ENCODE measurements at regions not wholly inside any gene's neighbourhood (a gene's known extent, or its start where the extent isn't known, plus 50 kb on each side); places are given as distances from the start of the nearest gene placed in this dataset.

GRCh38 chr6:3617681-3618311 lies 133.7 kb downstream of the PXDC1 start:
- no peaks in the 10 kb centered on the region for H3K36me3 Mint-ChIP-seq (ENCODE audit: insufficient read depth, unreplicated experiment)
- CTCF ChIA-PET = no interaction called here
- H3K27ac Mint-ChIP-seq (ENCODE audit: unreplicated experiment) = no peak overlapping the region
- Histone ChIP-seq H3K9me3 (no peaks in the 10 kb centered on the region), H3K27me3 (replicated peaks; ENCODE audit: control insufficient read depth, insufficient read depth, low read length) (no peaks in the 10 kb centered on the region), H3K4me1 (no peaks in the 10 kb centered on the region), H3K36me3 (ENCODE audit: control insufficient read depth, insufficient read depth, low read length) (no peaks in the 10 kb centered on the region), H3K4me3 (ENCODE audit: low read depth, low read length) (no peak overlapping the region)
- no peak overlapping the region for H3K4me3 Mint-ChIP-seq (ENCODE audit: unreplicated experiment)
- POLR2A ChIA-PET = no interaction called here
- no peaks in the 10 kb centered on the region for H3K9me3 Mint-ChIP-seq (ENCODE audit: unreplicated experiment)
- peaks cover 3% of the 10 kb centered on the region for H3K4me1 Mint-ChIP-seq (ENCODE audit: low read depth, unreplicated experiment)
- TF ChIP-seq, protein P1, sequence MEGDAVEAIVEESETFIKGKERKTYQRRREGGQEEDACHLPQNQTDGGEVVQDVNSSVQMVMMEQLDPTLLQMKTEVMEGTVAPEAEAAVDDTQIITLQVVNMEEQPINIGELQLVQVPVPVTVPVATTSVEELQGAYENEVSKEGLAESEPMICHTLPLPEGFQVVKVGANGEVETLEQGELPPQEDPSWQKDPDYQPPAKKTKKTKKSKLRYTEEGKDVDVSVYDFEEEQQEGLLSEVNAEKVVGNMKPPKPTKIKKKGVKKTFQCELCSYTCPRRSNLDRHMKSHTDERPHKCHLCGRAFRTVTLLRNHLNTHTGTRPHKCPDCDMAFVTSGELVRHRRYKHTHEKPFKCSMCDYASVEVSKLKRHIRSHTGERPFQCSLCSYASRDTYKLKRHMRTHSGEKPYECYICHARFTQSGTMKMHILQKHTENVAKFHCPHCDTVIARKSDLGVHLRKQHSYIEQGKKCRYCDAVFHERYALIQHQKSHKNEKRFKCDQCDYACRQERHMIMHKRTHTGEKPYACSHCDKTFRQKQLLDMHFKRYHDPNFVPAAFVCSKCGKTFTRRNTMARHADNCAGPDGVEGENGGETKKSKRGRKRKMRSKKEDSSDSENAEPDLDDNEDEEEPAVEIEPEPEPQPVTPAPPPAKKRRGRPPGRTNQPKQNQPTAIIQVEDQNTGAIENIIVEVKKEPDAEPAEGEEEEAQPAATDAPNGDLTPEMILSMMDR (IDR thresholded peaks at IDR 0.05; ENCODE audit: insufficient read depth in 1 of 2, low read depth in 1 of 2, low read length in 1 of 2, severe bottlenecking in 1 of 2, unreplicated experiment in 1 of 2) = no peak
- no peaks in the 10 kb centered on the region for H3K27me3 Mint-ChIP-seq (ENCODE audit: insufficient read depth, unreplicated experiment)
- intact Hi-C loops (cut with micrococcal nuclease; ENCODE audit: unreplicated experiment) = no loop called here
- no peak for DNase-seq
- no TSS peak for BruUV-seq (replicated peaks)

DNA sequence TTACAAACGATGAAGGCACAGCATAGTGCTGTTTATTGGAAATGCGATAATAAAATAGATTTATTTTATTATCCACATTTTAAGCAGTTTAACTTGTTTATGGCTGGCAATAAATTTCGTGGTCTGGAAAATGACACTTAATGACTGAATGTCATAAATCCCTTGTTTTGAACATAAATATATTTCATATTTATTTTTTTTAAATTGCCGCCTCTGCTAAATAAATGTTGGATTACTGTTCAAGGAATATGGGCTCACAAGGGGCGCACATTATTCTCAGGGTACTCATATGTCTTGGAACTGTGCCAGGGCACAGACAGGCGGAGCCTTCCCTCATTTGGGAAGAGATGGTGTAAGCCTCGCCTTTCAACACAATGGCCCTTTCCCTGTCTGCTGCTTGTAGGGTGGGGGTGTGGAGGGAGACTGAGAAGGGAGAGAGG lies 134.3 kb downstream of the PXDC1 start:
- Histone ChIP-seq H3K4me1 (no peaks in the 10 kb centered on the region), H3K27me3 (replicated peaks; ENCODE audit: control insufficient read depth, insufficient read depth, low read length) (no peaks in the 10 kb centered on the region), H3K4me3 (ENCODE audit: low read depth, low read length) (no peak overlapping the region), H3K9me3 (no peaks in the 10 kb centered on the region), H3K36me3 (ENCODE audit: control insufficient read depth, insufficient read depth, low read length) (no peaks in the 10 kb centered on the region)
- BruUV-seq (replicated peaks) = no TSS peak
- no peak for DNase-seq
- Mint-ChIP-seq H3K4me3 (ENCODE audit: unreplicated experiment) (no peak overlapping the region), H3K4me1 (ENCODE audit: low read depth, unreplicated experiment) (peaks cover 6% of the 10 kb centered on the region), H3K27me3 (ENCODE audit: insufficient read depth, unreplicated experiment) (no peaks in the 10 kb centered on the region), H3K9me3 (ENCODE audit: unreplicated experiment) (no peaks in the 10 kb centered on the region), H3K27ac (ENCODE audit: unreplicated experiment) (no peak overlapping the region), H3K36me3 (ENCODE audit: insufficient read depth, unreplicated experiment) (no peaks in the 10 kb centered on the region)
- TF ChIP-seq, protein P1 (IDR thresholded peaks at IDR 0.05; ENCODE audit: insufficient read depth in 1 of 2, low read depth in 1 of 2, low read length in 1 of 2, severe bottlenecking in 1 of 2, unreplicated experiment in 1 of 2) = no peak
- intact Hi-C loops (cut with micrococcal nuclease; ENCODE audit: unreplicated experiment) = no loop called here
- POLR2A ChIA-PET = no interaction called here
- CTCF ChIA-PET = no interaction called here

DNA sequence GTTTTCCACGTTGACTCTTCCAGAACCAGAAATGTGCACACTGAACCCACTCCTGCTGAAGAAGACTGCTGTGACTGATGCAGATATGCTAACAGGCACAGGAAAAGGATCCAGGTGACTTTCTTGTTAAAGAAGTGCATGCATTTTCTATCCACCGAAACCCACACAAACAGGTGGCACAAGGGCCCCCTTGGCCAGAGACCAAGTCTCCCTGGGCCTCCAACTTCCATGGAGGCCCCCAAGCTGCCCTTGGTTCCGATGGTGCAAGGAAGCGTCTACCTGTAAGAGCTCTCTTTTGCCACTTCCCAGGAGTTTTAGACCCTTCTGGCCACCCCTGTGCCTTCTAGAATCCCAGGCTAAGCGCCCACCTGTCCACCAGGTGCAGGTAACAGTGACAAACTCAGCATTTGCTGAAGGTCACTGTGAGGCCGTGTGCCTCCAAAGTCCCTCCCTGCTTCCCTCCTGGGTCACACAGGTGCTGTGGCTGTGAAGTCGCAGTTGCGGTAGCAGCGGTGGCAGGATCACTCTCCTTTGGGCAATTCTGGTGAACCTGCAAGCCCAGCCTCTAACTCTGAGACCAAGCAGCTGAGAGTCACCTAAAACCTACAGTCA lies 134.8 kb downstream of the PXDC1 start:
- TF ChIP-seq, protein P1 (IDR thresholded peaks at IDR 0.05; ENCODE audit: insufficient read depth in 1 of 2, low read depth in 1 of 2, low read length in 1 of 2, severe bottlenecking in 1 of 2, unreplicated experiment in 1 of 2) = no peak
- Mint-ChIP-seq H3K4me1 (ENCODE audit: low read depth, unreplicated experiment) (peaks cover 6% of the 10 kb centered on the region), H3K27ac (ENCODE audit: unreplicated experiment) (no peak overlapping the region), H3K4me3 (ENCODE audit: unreplicated experiment) (no peak overlapping the region), H3K9me3 (ENCODE audit: unreplicated experiment) (no peaks in the 10 kb centered on the region), H3K27me3 (ENCODE audit: insufficient read depth, unreplicated experiment) (no peaks in the 10 kb centered on the region), H3K36me3 (ENCODE audit: insufficient read depth, unreplicated experiment) (no peaks in the 10 kb centered on the region)
- H3K4me1 ChIP-seq = no peaks in the 10 kb centered on the region
- intact Hi-C loops (cut with micrococcal nuclease; ENCODE audit: unreplicated experiment) = no loop called here
- H3K36me3 ChIP-seq (ENCODE audit: control insufficient read depth, insufficient read depth, low read length) = no peaks in the 10 kb centered on the region
- BruUV-seq (replicated peaks) = no TSS peak
- H3K9me3 ChIP-seq = no peaks in the 10 kb centered on the region
- no peaks in the 10 kb centered on the region for H3K27me3 ChIP-seq (replicated peaks; ENCODE audit: control insufficient read depth, insufficient read depth, low read length)
- no peak for DNase-seq
- no peak overlapping the region for H3K4me3 ChIP-seq (ENCODE audit: low read depth, low read length)
- ChIA-PET POLR2A (no interaction called here), CTCF (no interaction called here)

Data from Caco-2 (cell line).